Stimulated activated CD4-positive, alpha-beta T cell treated with anti-CD3 and anti-CD28 coated beads, Interleukin-15, amount 100 ng/mL, for 48 hours (primary cell): ENCODE measurements at regions not wholly inside any gene's neighbourhood (a gene's known extent, or its start where the extent isn't known, plus 50 kb on each side); places are given as distances from the start of the nearest gene placed in this dataset.

Experiments used
- DNase-seq, 2 donors: peaks; one replicate each; pipeline ENCODE4 v3.0.0-alpha.2; 2020; ENCODE audit warnings: low read depth in 2 of 2

GRCh38 chr20:17794400-17794799 lies 94.6 kb downstream of the BANF2 start:
- no peak for DNase-seq

- no peak for DNase-seq
Measured at GRCh38 chr20:17793986-17794385, 94.2 kb downstream of the BANF2 start.

GRCh38 chr20:17790296-17790695 lies 90.5 kb downstream of the BANF2 start:
- DNase-seq = no peak

- DNase-seq = no peak
Measured at GRCh38 chr20:17787816-17788215, 88.0 kb downstream of the BANF2 start.

GRCh38 chr20:17786221-17786718 lies 86.5 kb downstream of the BANF2 start:
- DNase-seq = no peak
